ENCODE measurements at regions not wholly inside any gene's neighbourhood (a gene's known extent, or its start where the extent isn't known, plus 50 kb on each side); places are given as distances from the start of the nearest gene placed in this dataset.

DNA sequence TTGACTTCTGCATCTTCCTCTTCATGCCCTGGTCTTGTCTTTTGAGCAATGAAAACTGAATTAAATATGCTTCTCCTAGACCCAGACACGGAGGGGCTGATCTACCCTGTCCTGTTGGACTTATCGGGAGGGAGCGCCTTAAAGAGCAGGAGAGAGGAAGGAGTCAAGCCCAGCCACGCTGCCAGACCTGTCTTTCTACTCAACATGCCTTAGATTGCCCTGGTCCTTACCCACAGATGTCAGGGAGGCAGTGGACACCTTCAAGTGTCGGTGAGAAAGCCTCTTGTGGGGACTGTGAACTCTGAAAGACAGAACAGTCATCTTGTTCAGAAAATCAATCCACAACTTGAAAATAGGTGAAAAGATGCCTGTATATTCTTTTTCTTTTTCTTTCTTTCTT lies 61.8 kb downstream of the IRAG1 start:
- H3K4me1 ChIP-seq (ENCODE audit: insufficient read depth, poor library complexity, severe bottlenecking), result no peaks in the 10 kb centered on the region
- ATAC-seq (ENCODE audit: low read depth) (no peak), DNase-seq (ENCODE audit: low spot score) (no peak)
- TF ChIP-seq, protein P1, sequence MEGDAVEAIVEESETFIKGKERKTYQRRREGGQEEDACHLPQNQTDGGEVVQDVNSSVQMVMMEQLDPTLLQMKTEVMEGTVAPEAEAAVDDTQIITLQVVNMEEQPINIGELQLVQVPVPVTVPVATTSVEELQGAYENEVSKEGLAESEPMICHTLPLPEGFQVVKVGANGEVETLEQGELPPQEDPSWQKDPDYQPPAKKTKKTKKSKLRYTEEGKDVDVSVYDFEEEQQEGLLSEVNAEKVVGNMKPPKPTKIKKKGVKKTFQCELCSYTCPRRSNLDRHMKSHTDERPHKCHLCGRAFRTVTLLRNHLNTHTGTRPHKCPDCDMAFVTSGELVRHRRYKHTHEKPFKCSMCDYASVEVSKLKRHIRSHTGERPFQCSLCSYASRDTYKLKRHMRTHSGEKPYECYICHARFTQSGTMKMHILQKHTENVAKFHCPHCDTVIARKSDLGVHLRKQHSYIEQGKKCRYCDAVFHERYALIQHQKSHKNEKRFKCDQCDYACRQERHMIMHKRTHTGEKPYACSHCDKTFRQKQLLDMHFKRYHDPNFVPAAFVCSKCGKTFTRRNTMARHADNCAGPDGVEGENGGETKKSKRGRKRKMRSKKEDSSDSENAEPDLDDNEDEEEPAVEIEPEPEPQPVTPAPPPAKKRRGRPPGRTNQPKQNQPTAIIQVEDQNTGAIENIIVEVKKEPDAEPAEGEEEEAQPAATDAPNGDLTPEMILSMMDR (IDR thresholded peaks at IDR 0.05; ENCODE audit: poor library complexity, severe bottlenecking), result no peak
- no peak overlapping the region for H3K27ac ChIP-seq (ENCODE audit: poor library complexity, severe bottlenecking)
- H3K9me3 ChIP-seq (ENCODE audit: severe bottlenecking), result no peaks in the 10 kb centered on the region
- H3K27me3 ChIP-seq (ENCODE audit: insufficient read depth, poor library complexity, severe bottlenecking), result no peaks in the 10 kb centered on the region
- no peaks in the 10 kb centered on the region for H3K36me3 ChIP-seq (ENCODE audit: low read depth)
- no peak overlapping the region for H3K4me3 ChIP-seq (ENCODE audit: severe bottlenecking)

DNA sequence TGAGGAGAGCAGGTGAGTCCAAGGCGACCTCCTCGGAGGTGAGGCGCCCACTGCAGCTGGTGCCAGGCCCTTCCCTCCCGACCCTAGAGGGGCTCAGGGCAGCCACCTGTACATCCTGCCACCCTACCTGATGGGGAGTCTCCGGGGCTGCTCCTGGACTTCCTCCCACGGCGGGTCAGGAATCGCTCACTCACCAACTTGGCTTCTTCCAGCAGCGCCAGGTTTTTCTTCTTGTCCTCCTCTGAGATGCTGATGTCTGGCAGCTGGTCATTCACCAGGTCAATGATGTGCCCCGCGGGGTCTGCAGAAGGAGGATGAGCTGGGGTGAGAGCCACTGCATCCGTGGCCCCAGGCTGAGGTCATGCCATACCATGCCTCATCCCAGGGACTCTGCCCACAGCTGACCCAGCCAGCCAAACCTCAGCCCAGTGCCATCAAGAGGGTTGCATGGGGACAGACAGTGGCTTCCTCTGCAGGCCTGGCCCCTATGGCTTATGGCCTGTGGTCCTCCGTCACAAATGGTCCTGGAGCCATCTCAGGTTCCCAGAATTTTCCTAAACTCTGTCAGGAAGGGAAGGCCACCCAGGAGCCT lies 61.0 kb upstream of the LYVE1 start:
- Histone ChIP-seq H3K4me3 (ENCODE audit: severe bottlenecking) (no peak overlapping the region), H3K36me3 (ENCODE audit: low read depth) (no peaks in the 10 kb centered on the region), H3K27me3 (ENCODE audit: insufficient read depth, poor library complexity, severe bottlenecking) (no peaks in the 10 kb centered on the region), H3K27ac (ENCODE audit: poor library complexity, severe bottlenecking) (no peak overlapping the region), H3K9me3 (ENCODE audit: severe bottlenecking) (no peaks in the 10 kb centered on the region), H3K4me1 (ENCODE audit: insufficient read depth, poor library complexity, severe bottlenecking) (no peaks in the 10 kb centered on the region)
- no peak for DNase-seq (ENCODE audit: low spot score)
- TF ChIP-seq, protein P1 (IDR thresholded peaks at IDR 0.05; ENCODE audit: poor library complexity, severe bottlenecking), result no peak
- no peak for ATAC-seq (ENCODE audit: low read depth)

DNA sequence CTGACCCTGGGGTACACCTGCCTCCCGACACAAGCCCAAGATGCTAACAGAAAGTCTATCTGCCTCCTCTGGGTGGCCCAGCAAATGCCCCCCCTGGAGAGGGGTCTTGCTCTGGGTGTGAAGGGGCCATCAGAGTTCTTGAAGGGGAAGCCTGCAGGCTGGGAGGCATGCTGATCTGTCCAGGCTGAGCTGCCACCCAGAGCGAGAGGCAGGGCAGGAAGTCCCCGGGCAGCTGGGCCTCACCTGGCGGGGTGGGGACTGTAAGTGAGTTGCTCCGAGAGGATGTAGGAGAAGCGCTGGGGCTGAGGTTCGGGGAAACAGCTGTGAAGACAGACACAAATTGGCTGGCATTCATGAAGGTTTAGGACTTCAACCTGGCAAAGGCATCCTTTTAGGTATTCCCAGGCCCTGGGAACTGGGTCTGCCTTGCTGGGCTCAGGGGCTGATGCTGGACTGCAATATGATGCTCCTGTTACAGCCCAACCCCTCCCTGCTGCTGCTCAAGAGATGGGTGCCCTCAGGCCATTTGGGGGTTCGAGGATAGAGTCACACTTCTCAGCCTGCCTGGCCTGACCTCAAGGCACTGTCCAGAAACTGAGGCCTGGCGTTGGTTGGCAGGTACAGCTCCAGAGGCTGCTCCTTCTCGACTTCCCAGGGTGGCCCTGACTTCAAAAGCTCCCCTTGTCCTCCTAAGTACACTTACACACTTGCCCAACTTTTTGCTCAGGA lies 60.2 kb upstream of the LYVE1 start:
- TF ChIP-seq, protein P1 (IDR thresholded peaks at IDR 0.05; ENCODE audit: poor library complexity, severe bottlenecking), result no peak
- no peak for DNase-seq (ENCODE audit: low spot score)
- no peaks in the 10 kb centered on the region for H3K4me1 ChIP-seq (ENCODE audit: insufficient read depth, poor library complexity, severe bottlenecking)

DNA sequence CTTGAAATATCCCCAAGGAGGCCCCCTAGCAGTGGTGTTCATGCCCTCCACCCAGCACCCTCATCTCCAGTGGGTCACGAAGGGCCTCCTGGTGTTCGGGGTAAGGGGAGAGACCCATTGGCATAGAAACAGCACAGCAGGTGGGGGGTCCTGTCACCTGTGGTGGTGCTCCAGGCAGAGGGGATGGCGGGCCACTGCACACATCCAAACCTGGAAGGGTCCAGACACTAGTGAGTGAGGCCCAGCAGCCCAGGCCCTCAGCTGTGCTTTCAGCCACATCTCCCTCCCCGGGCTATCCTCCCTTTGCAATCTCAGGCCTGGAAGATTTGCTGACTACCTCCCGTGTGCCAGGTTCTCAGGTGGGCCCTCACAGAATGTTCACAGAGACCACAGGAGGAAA lies 59.4 kb upstream of the LYVE1 start:
- no peaks in the 10 kb centered on the region for H3K9me3 ChIP-seq (ENCODE audit: severe bottlenecking)
- H3K36me3 ChIP-seq (ENCODE audit: low read depth), result no peaks in the 10 kb centered on the region
- no peak overlapping the region for H3K4me3 ChIP-seq (ENCODE audit: severe bottlenecking)
- no peaks in the 10 kb centered on the region for H3K27me3 ChIP-seq (ENCODE audit: insufficient read depth, poor library complexity, severe bottlenecking)
- no peaks in the 10 kb centered on the region for H3K4me1 ChIP-seq (ENCODE audit: insufficient read depth, poor library complexity, severe bottlenecking)
- ATAC-seq (ENCODE audit: low read depth) (no peak), DNase-seq (ENCODE audit: low spot score) (no peak)
- H3K27ac ChIP-seq (ENCODE audit: poor library complexity, severe bottlenecking), result no peak overlapping the region
- TF ChIP-seq, protein P1 (IDR thresholded peaks at IDR 0.05; ENCODE audit: poor library complexity, severe bottlenecking), result no peak

More for the DNA sequence above, 60.2 kb upstream of the LYVE1 start:
- Histone ChIP-seq H3K9me3 (ENCODE audit: severe bottlenecking) (no peaks in the 10 kb centered on the region), H3K27ac (ENCODE audit: poor library complexity, severe bottlenecking) (no peak overlapping the region), H3K4me3 (ENCODE audit: severe bottlenecking) (no peak overlapping the region), H3K36me3 (ENCODE audit: low read depth) (no peaks in the 10 kb centered on the region), H3K27me3 (ENCODE audit: insufficient read depth, poor library complexity, severe bottlenecking) (no peaks in the 10 kb centered on the region)
- no peak for ATAC-seq (ENCODE audit: low read depth)

DNA sequence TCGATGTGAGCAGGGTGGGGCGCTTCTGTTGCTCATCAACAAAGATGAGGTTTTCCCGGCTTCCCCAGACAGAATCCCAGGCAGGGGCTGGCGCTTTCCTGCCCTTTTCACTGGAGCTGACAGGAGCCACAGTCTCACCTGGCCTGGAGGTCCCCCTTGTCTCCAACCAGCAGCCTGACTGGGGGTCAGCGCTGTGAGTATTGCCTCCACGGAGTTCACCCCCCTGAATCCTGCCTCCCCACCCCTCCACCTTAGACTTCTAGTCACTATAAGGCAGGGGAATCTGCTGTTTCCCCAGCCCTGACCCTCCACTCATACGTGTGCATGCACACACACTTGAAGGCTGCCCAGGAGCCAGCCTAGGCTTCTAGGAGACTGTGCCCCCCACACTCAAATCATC lies 58.8 kb upstream of the LYVE1 start:
- no peaks in the 10 kb centered on the region for H3K36me3 ChIP-seq (ENCODE audit: low read depth)
- ATAC-seq (ENCODE audit: low read depth) (no peak), DNase-seq (ENCODE audit: low spot score) (no peak)
- no peak overlapping the region for H3K4me3 ChIP-seq (ENCODE audit: severe bottlenecking)
- H3K27me3 ChIP-seq (ENCODE audit: insufficient read depth, poor library complexity, severe bottlenecking), result no peaks in the 10 kb centered on the region
- no peaks in the 10 kb centered on the region for H3K4me1 ChIP-seq (ENCODE audit: insufficient read depth, poor library complexity, severe bottlenecking)
- TF ChIP-seq, protein P1 (IDR thresholded peaks at IDR 0.05; ENCODE audit: poor library complexity, severe bottlenecking), result no peak
- no peak overlapping the region for H3K27ac ChIP-seq (ENCODE audit: poor library complexity, severe bottlenecking)
- H3K9me3 ChIP-seq (ENCODE audit: severe bottlenecking), result no peaks in the 10 kb centered on the region
